ENCODE measurements at regions not wholly inside any gene's neighbourhood (a gene's known extent, or its start where the extent isn't known, plus 50 kb on each side); places are given as distances from the start of the nearest gene placed in this dataset.
"Not testable (repeated sequence)": the region's sequence is repeated elsewhere in the genome, so short reads cannot be mapped to it uniquely, and the experiment has no call there.

DNA sequence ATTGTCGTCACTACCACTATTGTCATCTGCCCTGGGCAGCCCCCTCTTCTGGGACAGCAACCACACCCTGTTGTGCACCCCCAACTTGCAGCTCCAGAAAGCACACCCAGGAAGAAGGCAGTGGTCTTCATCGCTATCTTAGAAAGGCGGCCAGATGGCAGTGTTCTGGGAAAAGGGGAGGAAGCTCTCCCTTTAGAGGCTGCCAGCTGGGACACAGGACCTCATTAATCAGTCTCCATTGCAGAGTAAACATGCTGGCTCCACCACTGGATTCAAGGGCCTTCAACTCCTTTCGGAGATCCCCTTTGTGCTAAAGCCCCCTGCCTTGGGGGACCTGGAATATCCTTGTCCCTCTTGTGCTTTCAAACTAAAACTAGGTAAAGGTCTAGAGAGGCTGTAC, 199.3 kb upstream of the LINGO1 start:
- no peak for DNase-seq (ENCODE audit: low spot score)
- in situ Hi-C loops (cut with HindIII; ENCODE audit: low sequenced_read_pairs), result no loop called here

DNA sequence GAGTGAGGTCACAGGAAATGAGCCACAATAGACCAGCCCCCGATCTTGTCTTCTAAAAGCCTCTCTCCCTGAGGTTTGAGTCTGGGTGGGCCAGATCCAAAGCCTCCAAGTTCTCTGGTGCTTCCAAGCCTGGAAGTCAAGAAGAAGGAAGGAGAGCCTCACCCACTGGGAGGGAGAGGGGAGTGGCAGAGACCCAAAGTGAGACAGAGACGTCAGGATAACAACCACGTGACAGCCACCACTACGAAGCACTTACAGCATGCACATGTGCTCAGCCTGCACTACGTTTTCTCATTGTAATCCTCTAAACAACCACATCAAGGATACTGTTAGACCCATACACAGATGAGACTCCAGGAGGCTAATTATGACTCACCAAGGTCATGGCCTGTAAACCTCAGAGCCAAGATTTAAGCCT, 197.3 kb upstream of the LINGO1 start:
- DNase-seq (ENCODE audit: low spot score), result no peak

DNA sequence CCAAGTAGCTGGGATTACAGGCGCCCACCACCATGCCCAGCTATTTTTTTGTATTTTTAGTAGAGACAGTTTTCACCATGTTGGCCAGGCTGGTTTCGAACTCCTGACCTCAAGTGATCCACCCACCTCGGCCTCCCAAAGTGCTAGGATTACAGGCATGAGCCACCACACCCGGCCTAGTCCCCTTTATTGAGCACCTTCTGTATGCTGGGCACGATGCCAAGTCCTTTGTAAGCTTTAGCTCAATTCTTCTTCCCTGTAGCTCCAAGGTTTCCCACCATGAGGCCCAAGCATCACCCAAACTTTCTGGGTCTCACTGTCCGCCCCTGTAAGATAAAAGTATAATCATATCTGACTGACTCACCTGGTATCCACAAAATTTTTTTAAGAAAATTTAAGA, 196.6 kb upstream of the LINGO1 start:
- in situ Hi-C loops (cut with HindIII; ENCODE audit: low sequenced_read_pairs); DNase-seq (ENCODE audit: low spot score): not testable (repeated sequence)

More for the DNA sequence above, 197.3 kb upstream of the LINGO1 start:
- in situ Hi-C loops (cut with HindIII; ENCODE audit: low sequenced_read_pairs), result no loop called here

DNA sequence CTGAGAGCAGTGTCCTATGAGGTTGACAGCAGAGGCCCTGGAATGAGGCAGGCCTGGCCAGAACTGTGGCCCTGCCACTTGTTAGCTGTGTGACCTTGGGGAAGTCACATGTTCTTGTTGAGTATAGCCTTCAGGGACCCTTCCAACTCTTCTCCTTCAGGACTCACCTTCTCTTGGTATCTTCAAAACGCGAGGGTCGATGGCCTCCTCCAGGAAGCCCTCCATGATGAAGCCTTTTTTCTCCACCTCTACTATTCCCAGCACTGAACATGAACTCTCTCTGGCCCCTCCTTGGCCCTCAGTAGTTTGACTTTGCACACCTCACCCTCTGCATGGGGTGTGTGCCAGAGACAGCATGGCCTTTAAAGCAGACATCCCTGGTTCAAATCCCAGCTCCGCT, 195.1 kb upstream of the LINGO1 start:
- in situ Hi-C loops (cut with HindIII; ENCODE audit: low sequenced_read_pairs), result no loop called here
- DNase-seq (ENCODE audit: low spot score), result no peak

DNA sequence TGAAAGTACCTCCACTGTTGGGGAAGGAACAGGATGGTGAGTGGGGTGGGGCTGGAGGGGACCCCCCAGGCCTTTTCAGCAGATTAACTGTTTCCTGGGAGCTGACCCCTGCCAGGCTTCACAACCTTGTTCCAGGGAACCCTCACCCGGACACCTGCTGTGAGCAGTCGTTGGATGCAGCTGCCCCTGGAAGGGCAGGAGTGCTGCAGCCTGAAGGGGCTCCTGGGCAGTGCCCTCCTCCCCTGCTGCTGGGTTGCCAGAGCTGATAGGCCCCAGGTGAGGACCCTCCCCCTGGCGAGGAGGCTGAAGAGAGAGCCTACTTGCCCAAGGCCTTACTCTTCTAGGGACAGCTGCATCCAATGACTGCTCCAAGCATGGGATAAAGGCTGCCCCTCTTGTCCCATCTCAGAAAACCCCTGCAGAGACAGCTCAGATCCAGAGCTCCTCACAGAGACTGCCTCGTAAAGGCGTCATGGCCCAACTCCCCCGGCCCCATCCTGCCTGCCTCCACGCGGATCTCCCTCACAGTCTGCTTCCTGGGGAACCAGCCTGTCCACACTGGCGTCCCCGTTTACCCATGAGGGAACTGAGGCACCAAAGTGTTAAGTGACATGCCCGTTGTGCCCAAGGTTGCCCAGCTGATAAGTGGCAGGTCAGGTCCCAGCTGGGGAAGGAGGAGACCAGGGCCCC, 193.4 kb upstream of the LINGO1 start:
- in situ Hi-C loops (cut with HindIII; ENCODE audit: low sequenced_read_pairs), result no loop called here
- no peak for DNase-seq (ENCODE audit: low spot score)

DNA sequence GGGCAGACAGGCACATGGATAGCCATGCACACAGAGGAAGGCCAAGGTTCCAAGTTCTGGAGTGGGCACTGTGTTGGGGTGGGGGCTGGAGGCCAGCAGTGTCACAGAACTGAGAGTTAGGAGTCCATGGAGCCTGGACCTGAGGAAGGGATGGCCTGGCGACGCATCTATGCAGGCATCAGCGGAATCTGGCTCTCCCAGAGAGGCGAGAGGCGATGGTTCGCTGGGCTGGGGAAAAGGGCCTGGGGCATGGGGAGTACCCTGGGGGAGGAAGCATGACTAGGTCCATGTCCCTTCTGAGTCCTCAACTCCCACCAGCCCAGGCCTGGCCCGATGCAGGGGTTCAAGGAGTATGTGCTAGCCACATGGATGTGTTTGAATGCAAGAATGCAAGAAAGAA, 192.8 kb upstream of the LINGO1 start:
- in situ Hi-C loops (cut with HindIII; ENCODE audit: low sequenced_read_pairs), result no loop called here
- DNase-seq (ENCODE audit: low spot score), result no peak

DNA sequence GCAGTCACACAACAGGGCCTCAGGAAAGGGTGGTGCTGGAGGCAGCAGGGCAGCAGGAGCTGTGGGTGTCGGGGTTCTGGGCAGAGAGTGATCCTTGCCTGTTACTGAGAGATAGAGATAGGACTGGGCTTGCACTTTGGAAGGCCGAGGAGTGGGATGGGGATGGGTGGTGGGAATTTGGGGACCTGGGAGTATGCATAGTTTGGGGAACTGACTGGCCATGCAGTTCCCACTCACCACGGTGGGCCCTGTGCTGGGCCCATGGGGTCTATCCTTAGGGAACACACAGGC, 192.5 kb upstream of the LINGO1 start:
- in situ Hi-C loops (cut with HindIII; ENCODE audit: low sequenced_read_pairs), result no loop called here
- DNase-seq (ENCODE audit: low spot score), result no peak

DNA sequence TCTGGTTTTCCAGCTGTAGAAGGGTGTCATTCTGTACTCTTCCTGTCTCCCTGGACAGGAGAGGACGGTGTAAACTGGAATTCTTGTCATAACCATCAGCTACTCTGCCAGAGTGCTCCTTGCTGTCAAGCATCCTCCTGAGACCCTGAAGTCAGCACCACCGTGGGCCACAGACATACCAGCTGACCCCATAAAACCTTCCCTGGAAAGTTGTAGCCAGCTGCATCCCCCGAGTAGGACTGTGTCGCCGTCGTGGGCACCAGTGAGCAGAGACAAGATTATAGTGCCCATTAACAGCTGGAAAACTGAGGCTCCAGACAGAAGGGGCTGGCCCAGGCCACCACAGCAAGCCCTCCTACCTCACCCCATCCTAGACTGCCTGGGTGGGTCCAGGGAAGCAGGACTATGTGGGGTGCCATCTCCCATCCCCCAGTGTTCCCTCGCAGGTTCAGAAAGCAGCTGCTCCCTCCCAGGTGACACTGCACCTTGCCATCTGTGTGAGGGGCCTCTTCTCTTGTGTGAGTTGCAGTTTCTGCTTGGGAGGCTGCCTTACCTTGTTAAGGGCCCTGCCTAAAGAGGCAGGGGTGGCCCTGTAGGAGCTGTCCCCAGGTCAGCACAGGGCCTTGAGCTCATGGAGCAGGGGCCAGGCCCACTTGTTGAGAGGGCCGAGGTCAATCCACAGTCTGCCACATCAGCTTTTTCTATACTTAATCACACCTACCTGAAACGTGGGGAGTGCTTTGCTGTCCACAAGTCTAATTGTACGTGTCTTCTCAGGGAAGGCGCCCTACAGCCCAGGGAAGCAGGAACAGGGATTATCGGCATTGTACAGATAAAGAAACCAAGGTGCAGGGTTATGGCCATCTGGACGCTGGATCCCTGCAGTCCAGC, 191.9 kb upstream of the LINGO1 start:
- in situ Hi-C loops (cut with HindIII; ENCODE audit: low sequenced_read_pairs), result no loop called here

DNA sequence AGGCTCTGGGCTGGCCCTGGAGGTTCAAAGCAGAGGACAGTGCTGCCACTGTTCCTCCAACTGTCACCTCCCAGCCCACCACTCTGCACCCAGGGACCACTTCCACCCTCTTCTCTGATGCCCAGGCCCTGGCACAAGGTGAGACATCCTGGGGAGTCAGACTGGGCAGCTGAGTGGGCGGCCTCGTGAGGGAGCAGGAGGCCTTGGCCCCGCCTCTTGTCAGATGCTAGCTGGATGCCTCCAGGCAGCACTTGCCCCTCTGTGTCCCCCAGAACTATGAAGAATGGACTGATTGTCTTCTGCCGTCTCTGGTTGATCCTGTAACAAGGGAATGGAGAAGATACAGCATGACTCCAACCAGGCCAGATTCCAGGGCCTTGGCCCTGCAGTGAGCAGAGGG, 191.0 kb upstream of the LINGO1 start:
- no peak for DNase-seq (ENCODE audit: low spot score)
- in situ Hi-C loops (cut with HindIII; ENCODE audit: low sequenced_read_pairs), result no loop called here

More for the DNA sequence above, 191.9 kb upstream of the LINGO1 start:
- DNase-seq (ENCODE audit: low spot score), result no peak

DNA sequence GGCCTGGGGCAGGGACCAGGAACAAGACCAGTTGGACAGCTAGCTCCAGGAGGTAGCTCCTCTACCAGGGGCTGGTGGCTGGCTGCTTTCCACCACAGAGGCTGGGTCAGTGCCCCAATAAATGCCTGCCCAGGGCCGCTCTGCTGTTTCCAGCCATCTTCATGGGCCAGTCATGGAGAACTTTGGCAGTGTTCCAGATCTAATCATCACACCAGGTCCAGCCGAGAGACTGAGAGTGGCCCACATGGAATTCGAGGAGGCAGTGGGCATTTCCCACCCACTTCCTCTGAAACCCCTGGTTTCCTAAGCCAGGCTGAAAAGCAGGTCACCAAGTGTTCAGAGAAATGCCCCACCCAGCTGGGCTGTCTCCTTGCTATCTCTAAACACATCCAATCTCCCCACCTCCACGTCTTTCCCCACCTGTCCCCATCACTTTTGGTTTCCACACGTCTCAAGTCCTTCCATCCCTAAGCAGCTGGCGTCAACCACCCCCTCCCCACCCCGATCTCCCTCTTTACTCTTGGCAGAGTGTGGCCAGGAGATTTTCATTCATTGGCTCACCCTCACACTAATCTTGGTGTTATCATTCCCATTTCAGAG, 190.0 kb upstream of the LINGO1 start:
- in situ Hi-C loops (cut with HindIII; ENCODE audit: low sequenced_read_pairs), result no loop called here
- DNase-seq (ENCODE audit: low spot score), result no peak

DNA sequence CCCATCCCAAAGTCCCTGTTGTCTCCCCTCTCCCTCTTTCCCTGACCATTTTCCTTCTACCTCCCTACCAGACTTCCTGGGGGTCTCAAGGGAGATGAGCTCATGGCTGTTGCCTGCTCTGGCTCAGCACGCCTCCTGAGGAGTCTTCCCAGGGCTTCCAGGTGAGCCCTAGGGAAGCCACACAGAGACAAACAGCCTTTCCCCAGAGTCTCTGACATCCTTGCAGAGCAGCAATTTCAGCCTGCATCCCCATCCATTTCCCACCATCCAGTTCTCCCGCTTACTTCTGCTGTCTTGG, 189.2 kb upstream of the LINGO1 start:
- in situ Hi-C loops (cut with HindIII; ENCODE audit: low sequenced_read_pairs), result no loop called here
- no peak for DNase-seq (ENCODE audit: low spot score)

DNA sequence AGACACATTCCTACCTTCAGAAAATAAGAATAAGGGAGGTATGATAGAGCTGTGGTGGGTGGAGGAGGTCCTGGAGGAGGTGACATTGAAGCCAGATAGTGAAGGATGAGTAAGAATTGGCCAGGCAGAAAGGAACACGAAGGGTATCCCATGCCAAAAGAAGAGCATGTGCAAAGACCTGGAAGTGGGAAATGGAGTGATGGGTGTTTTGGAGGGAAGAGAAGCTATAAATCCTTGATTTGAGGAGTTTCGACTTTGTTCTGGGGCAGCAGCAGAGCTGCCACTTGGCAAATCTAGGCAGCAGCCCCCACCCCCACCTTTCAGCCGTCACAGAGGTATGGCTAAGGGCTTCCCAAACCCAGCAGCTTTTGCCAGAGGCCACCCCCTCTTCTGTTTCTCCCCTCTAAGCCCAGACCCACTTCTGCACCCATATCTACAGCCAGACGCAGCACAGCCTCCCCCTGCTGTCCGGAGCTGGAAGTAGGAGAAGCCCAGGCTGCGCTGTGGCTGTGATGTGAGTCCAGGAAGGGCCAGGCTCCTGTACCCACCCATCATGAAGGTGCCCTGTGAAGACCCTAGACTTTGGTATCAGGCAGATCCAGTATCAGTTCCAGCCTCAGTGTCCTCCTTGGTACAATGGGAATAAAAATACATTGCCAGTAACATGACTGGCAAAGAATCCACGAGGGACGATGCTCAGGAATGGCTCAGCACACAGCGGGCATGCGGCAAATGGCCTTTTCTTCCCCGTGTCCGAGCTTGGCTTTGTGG, 188.7 kb upstream of the LINGO1 start:
- in situ Hi-C loops (cut with HindIII; ENCODE audit: low sequenced_read_pairs), result no loop called here
- DNase-seq (ENCODE audit: low spot score), result peak; percentile 86

DNA sequence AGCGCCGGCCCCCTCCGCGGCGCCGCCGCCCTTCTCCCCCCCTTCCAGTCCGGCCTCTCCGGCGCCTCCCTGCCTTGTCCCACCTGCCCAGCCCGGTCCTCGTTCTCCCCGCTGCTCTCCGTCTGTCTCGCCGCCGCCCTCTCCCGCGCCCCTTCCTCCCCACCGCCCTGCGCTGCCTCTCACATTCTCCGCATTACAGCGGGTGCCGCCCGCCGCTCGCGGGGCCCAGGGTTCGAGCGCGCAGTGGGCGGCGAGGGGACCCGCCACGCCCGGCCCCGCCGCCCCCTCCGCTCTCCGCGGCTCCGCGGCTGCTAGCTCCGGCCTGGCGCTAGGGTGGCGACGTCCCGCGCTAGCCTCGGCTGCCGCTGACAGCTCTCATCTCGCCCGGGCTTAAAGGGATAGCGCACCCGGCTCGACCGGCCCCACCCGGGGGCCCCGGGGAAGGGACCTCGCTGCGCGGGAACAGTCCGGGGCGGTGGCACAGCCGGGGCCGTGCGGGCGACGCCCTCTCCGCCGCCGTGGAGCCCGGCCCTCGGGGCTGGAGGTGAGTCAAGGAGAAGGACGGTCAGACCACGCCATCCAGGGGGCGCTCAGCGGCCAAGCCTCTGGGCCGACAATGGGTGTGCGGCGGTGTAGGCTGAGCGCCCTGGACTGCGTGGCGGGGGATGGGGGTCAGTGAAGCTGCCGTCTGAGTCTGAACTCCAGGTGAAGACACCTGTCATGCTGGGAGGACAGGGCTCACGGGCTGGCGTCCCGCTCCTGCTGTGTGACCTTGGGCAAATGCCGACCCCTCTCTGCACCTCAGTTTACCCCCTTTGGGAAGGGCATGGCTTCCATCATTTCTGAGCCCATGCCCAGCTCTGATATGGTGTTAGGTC, 187.4 kb upstream of the LINGO1 start:
- peak; percentile 44 for DNase-seq (ENCODE audit: low spot score)
- in situ Hi-C loops (cut with HindIII; ENCODE audit: low sequenced_read_pairs), result no loop called here

DNA sequence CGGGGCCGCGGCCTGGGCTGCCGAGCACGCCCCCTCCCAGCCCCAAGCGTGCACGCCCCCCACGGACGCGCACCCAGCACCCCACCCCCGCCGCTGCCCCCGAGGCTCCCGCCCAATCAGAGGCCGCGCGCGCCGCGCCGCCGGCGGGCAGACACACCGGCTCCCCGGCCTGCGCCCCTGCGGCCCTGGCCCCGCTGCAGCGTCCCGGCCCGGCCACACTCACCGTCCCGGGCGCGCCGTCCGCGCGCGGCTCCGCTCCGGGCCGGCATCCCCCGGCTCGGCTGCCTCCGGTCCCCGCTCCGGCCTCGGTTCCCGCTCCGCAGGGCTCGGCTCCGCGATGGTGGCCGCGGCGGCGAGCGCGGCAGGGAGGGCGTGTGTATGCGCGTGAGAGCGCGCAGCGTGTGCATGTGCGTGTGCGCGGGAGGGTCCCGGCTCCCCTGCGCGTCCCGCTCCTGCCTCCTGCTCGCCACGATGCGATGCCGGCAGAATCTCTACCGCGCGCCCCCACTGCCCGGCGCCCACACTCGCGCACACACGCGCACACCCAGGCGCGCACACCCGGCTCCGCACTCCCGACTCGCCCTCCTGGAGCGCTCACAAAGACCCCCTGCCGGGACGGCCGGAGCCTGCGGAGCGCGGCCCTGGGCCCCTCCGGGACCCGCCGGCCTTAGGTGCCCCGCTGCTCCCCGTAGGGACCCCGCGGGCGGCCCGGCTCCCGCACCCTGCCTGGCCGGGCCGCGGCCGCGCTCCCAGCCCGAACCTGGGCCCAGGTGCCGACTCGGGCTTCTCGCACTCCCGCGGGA, 186.5 kb upstream of the LINGO1 start:
- in situ Hi-C loops (cut with HindIII; ENCODE audit: low sequenced_read_pairs), result no loop called here
- DNase-seq (ENCODE audit: low spot score), result no peak

DNA sequence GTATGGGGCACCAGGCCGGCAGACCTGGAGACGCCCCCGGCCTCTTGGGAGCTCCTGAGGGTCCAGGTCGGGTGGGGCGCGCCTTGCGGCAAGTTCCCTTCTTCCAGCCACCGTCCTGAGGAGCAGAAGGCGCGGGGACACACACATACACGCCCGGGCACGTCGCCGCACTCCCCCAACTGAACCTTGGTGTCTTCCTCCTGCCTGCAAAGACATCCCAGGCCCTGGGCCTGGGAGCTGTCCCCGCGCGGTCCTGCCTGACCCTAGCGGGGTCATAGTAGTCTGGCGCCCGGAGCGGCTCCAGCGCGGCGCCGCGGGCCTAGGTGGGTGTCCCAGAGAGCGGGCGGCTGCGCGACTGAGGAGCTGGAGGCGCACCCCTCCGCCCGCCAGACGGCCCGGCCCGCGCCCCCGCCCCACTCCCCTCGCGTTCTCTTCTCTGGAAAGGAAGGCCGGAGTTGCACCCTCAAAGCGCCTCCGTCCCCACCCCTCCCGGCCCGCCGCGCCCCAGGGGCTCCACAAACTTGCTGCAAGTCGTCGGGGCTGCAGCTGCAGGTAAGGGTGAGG, 185.9 kb upstream of the LINGO1 start:
- in situ Hi-C loops (cut with HindIII; ENCODE audit: low sequenced_read_pairs), result no loop called here
- no peak for DNase-seq (ENCODE audit: low spot score)

DNA sequence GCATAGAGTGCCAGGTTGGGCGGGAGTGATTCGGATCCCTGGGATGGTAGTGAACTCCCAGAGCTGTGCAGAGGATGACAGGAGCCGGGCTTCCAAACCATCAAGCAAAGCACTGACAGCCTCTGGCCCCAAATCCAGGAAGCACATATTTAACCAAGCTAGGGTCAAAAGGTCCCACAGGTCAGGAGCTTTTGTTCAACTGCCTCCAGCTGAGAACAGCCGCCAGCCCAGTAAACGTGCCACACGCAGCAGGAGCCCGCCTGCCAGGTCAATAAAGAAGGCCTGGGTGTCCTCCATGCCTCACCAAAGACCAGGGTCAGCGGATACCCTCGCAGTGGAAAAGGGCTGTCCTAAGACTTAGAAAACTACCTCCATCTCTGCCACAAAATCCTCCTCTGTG, 184.7 kb upstream of the LINGO1 start:
- no peak for DNase-seq (ENCODE audit: low spot score)
- in situ Hi-C loops (cut with HindIII; ENCODE audit: low sequenced_read_pairs), result no loop called here

DNA sequence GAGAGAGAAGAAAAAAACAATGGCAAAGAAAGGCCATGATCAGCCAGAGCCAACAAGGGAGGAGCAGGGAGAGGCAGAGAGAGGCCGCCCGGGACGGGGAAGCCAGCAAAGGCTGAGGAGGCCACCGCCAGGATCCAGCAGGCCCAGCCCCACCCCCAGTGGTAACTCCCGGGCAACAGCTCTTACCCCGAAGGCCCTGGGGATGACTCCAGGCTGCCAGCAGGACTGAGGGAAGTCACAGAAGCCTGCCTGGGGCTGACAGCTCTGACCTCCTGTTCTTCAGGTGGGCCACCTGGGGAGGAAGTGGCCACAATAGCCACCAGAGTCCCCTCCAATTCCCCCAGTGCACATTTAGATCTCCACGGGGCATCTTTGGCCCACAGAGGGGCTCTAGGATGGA, 184.3 kb upstream of the LINGO1 start:
- in situ Hi-C loops (cut with HindIII; ENCODE audit: low sequenced_read_pairs), result no loop called here
- no peak for DNase-seq (ENCODE audit: low spot score)

DNA sequence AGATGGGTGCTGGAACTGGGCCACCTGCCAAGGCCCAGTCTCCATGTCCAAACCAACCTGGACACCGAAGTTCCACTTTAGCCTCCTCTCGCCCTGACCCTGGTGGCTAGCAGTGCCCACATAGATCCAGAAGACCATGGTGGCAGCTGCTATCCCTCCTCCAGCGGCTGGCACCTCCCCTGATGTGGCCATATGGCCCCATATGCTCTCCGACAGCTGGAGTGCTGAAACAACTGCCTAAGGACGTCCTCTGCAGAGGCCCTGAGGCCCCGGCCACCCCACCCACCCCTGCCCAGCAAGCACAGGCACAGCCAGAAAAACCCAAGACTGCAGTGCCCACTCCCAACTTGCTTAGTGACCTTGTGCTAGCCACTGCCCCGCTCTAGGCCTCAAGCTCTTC, 182.3 kb upstream of the LINGO1 start:
- in situ Hi-C loops (cut with HindIII; ENCODE audit: low sequenced_read_pairs), result no loop called here
- DNase-seq (ENCODE audit: low spot score), result no peak

All from G401 (cell line).